NCI-H146 treated with DMSO at 0.1 percent for 48 hours (cell line): ENCODE measurements at regions not wholly inside any gene's neighbourhood (a gene's known extent, or its start where the extent isn't known, plus 50 kb on each side); places are given as distances from the start of the nearest gene placed in this dataset.
"Not testable (repeated sequence)": the region's sequence is repeated elsewhere in the genome, so short reads cannot be mapped to it uniquely, and the experiment has no call there.

Experiments used
- DNase-seq: peaks from one replicate; lab custom pipeline; 2025; ENCODE audit not compliant: unreplicated experiment; lab: John Stamatoyannopoulos, UW

DNA sequence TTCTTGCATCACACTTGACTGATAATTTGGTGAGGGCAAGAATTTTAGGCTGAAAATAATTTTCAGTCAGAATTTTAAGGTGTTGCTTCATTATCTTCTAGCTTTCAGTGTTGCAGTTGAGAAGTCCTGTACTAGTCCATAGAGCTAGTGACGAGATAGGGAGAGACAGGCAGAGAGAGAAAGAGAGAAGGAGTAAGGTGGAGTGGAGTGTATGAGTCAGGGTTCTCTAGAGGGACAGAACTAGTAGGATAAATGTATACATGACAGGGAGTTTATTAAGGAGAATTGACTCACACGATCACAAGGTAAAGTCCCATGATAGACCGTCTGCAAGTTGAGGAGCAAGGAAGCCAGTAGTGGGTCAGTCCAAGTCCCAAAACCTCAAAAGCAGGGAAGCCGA is 127.2 kb downstream of the UTP18 start:
- no peak for DNase-seq

DNA sequence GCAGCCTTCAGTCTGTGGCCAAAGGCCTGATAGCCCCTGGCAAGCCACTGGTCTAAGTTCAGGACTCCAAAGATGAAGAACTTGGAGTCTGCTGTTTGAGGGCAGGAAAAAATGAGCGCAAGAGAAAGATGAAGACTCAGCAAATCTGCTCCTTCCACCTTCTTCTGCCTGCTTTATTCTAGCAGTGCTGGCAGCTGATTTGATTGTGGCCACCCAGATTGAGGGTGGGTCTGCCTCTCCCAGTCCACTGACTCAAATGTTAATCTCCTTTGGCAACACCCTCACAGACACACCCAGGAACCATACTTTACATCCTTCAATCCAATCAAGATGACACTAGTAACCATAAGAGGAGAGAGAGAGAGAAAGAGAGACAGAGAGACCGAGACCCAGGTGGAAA is 127.6 kb downstream of the UTP18 start:
- DNase-seq: no peak

DNA sequence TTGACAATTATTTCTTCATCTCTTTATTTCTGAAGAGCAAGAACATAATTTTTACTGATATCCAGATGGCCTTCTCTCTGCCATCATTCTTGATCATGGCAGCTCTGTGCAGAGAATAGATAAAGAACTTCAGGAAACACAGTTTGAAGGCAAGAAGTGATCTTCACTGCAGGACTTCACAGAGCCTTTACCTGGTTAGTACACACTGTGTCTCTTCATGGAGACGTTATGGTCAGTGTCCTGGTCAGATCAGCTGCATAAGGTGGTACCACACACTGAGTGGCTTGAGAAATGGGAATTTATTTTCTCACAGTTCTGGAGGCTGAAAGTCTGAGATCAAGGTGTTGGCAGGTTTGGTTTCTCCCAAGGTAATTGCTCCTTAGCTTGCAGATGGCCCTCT is 129.5 kb downstream of the UTP18 start:
- no peak for DNase-seq

DNA sequence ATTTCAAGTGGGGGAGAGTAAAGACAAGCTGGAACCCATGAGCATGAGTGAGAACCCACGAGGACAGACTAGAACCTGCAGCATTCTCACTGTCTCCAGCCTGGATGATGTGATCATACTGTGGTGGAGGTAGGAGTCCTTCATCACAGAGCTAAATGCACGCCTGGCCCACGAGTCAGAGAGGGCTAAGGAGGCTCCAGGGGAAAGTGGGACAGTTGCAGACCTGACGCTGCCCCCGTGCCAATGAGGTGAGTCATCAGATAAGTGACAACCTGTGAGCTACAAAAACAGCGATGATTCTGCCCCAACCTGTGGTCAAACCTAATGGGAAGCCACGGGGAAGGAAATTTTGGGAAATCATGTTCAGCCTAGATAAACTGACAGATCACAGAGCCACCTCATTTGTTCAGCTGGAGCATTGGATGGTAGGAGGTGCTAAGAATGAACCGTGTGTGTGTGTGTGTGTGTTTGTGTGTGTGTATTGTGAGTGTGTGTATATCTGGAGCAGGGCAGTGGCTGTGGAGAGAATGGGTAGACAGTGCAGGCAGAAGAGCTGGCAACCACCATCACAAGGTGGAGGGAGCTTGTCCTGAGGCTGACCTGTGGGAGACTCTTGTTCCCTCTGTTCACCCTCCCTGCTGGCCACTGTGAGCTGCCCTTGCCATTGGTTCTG is 131.8 kb downstream of the UTP18 start:
- no peak for DNase-seq

DNA sequence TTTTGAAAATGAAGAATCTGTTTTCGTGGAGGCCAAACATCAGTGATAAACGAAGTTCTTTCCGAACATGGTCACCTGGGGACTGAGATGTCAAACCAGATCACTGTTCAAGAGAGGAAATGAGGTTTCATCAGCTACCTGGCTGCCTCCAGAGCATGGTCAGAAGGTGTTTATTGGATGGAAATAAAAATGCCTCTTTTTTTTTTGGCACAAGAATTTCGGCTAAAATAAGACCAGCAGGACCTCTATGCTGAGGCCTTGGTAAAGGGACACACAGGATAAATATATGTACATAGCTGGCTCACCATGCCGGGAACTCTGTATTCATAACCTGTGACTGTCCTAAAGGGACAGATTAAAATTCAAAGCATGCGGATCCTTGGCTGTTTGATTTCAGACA is 135.3 kb downstream of the UTP18 start:
- DNase-seq: no peak

DNA sequence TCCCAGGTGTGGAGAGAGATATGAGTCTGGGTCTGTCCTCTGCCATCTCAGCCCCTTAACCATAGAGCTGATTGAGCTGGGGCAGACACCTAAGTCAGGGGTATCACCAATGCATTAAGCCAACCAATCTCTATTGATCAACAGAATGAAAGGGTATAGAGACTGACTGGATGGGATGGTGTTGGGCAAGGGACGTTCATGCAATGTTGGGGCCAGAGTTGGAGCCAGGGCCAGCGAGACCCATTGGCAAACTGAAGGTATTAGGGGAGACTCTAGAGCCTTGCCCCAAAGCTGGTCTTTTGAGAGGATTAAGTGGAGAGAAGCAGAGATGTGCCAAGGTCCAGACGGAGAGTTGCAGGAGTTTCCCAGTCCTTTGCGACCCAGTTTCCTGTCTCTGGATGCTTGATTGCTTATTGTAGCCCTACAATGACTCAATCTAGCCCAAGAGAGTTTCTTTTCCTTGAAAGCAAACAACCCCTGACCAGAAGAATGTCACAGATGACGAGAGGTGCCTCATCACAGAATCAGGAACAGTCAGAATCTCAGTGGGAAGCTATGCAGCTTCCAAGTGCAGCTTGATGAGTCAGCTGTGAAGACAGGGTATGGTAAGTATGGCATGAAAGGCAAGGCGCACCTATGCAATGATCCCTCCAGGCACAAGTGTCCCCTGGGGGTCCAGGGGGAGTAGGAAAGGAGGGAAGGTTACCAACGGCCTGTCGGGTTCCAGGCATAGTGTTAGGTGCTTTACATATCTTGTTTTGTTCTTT is 137.2 kb downstream of the UTP18 start:
- DNase-seq: no peak

DNA sequence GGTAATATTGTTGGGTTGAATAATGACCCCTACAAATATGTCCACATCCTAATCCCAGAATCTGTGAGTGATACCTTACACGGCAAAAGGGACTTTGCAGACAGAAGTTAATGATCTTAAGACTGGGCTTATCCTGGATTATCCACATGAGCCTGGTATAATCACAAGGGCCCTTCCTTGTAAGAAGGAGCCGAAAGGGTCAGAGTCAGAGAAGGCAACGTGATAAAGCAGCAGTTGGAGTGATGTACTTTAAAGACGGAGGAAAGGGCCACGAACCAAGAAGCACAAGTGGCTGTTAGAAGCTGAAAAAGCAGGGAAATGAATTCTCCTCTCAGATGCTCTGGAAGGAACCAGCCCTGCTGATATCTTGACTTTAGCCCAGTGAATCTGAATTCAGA is 137.8 kb downstream of the UTP18 start:
- no peak for DNase-seq

DNA sequence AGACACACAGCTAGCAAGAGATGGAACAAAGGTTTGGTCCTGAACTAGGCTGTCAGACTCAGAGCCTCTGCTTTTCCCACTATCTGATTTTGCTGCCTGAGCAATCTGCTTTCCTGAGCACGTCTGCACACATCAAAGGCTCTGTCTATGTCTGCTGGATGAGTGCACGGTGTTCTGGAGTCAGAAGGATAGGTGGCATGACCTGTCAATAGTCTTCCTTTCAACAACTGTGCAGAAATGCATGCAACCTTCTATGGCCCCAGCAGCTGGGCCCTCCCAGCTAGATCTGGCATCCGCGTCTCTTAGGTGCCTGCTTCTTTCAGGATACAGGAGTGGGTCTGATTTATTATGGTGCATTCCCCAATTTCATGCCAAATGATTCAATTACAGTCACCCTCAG is 138.3 kb downstream of the UTP18 start:
- DNase-seq: no peak

DNA sequence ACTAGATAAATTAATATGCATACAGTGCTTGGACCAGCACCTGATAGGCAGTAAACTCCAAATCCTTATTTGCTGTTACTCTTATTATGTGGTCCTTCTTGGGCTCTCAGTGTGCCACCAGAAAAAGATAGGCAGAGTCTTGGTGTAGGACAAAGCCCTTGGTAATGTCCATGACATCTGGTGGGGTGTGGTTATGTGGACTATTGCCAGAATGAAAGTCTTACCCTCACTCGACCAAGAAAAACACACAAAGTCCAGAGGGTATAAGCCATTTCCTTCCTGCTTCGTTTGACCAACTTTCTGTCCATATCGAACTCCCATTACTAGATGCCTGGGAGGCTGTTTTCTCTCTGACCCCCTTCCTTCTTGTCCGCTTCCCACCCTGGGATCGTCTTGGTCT is 140.9 kb downstream of the UTP18 start:
- DNase-seq: no peak

DNA sequence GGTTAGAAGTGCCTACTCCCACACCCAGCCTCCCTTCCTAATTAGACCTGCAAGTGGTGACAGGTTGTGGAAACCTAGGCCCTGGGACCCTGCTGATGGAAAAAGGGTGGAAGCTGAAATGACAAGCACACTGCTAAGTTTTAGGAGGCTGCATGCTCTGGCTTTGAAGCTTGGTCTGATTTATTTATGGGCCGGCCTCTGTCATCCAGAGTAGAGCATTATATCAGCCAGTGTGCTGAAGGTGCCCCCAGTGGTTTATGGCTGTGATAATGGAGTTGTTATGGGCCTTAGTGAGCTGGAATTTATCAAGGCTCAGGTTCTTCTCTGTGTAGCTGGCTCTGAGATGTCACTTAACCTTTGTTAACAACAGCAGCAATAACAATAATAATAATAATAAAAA is 142.6 kb downstream of the UTP18 start:
- no peak for DNase-seq

DNA sequence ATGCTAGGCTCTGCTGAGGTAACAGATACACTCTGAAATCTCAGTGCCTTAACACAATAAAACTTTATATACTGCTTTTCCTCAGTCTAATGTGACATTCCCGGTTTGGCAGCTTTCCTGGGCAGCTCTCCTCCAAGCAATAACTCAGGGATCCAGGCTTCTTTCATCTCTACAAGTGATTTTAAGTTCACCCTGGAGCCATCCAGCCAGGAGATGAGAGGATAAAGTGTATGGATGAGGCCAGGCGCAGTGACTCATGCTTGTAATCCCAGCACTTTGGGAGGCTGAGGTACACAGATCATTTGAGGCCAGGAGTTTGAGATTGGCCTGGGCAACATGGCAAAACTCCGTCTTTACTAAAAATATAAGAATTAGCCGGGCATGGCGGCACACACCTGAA is 147.2 kb downstream of the UTP18 start:
- DNase-seq: no peak

DNA sequence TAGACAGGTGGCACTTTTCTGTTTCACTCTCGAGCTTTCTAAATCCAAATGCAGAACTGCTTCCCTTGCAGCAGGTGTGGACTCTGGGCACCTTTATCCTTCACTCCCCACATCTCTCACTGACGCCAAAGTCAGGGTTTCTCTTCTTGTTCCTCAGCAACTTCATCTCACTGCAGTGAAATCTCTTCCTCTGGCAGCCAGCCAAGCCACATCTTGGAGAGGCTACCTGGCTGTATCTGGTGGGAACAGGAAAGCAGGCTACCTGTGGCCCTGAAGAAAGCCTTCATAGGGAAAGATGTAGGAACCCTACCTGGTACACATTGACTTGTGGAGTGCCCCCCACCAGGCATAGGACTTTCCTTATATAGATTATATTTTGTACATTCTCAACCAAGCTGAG is 159.1 kb downstream of the UTP18 start:
- no peak for DNase-seq

DNA sequence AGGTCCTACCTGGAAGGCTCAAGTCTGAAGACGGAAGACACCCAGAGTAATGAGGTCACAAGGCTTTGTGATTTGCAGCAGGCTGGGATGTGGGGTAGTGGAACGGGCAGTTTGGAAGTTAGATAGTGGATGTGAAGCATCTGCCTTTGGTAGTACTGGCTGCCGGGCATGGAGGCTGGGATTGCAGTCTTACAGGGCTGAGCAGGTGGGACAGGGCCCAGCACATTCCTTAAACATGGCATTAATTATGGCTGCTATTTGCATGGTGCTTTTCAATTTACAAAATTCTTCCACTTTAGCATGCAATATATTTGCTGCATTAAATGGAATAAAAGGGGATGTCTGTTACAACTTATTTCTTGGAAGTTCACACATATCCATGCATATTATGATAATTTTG is 161.2 kb downstream of the UTP18 start:
- no peak for DNase-seq

DNA sequence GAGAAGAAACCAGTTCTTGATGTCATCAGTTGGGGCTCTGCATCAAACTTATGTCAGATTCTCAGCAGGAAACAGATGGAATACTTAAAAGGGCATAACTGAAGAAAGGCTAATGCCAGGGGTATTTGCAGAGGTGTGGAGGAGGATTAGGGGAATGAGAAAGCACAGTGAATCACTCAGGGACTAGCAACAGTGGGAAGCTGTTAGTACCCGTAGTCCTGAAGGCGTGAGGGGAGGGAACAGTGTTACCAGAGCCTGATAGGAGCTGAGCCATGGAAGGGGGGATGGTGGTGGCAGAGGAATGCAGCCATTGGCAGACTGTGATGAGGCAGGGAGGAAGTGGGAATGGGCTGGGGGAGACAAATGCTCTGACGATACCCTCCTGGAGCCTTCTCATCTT is 162.3 kb downstream of the UTP18 start:
- DNase-seq: no peak

DNA sequence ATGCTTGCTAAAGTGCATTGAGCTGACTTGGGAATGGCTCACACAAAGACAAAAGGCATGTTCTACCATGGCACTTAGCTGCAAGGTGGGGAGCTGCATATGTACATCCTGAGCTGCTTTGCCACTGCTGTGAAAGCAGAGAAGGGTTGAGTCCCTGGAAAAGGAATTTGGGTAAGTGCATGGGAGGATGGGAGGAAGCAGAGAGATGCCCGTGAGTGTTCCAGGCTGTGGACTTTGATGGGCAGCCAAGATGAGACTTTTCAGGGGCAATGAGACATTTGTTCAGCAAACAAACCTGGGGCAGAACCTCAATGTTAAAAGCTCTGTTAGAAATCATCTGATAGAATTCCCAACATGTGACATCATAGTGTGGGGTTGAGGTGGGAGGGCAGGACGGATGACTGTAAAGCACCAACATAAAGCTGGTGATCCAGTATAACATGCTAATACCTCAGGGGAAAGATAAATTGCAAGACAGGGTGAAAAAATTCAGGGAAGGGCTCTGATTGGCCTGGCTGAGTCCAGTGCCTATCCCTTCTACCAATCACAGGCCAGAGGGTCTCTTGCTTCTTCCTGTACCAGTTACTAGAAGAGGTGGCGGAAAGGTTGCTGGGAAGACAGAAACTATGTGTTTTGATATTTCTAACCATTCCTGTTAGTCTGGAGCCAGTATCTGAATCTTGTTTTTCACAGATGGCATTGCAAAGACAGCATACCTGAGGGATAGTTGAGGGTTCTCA is 163.2 kb downstream of the UTP18 start:
- no peak for DNase-seq

DNA sequence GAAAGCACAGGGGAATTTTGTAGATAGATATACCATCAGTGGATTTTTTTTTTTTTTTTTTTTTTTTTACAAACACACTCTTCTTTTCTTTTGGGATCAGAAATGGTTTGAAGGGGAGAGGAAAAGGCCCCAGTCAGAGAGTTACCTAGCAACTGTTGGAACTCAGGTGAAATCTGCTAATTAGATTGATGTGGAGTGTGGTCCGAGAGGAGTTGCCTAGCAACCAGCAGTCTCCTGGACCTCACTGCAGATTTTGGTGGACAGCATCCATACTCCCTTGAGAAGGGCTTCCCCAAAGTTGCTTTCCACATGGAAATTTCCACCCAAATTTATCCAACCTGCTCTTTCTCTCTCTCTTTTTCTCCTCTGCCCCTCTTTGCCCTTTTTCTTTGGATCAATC is 165.4 kb downstream of the UTP18 start:
- no peak for DNase-seq

DNA sequence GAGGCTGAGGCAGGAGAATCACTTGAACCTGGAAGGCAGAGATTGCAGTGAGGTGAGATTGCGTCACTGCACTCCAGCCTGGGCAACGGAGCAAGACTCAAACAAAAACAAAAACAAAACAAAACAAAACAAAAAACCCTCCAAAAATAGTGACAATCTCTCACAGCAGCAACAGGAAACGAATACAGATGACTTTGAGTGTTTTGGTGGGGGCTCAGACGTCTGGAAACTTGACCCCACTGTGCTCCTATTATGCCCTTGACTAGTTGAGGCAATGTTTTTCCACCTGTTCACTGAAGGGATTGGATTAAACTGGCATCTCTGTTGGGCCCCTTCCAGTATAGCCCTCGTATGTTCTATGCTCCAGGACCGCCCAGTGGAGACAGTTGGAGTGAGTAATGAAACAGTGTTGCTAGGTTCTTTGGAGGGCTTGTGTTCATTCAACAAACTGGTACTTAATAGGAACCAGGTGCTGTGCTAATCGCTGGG is 167.0 kb downstream of the UTP18 start:
- no peak for DNase-seq

DNA sequence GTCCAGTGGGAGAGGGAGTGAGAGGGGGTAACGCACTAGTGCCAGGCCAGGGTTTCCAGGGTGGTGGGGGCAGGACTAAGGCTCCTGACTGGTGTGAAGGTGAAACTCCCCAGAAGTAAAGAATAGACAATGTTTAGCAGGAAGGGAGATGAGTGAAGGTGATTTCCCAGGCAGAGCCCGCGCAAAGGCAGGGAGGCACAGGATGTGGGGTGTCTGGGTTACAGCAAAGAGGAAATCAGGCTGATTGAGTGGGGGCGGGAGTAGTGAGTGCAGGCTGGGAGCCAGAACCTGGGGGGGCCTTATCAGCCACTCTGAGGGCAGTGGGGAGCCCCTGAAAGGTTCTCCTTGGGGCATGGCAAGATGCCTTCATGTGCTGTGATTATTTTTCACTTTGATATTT is 167.5 kb downstream of the UTP18 start:
- no peak for DNase-seq

DNA sequence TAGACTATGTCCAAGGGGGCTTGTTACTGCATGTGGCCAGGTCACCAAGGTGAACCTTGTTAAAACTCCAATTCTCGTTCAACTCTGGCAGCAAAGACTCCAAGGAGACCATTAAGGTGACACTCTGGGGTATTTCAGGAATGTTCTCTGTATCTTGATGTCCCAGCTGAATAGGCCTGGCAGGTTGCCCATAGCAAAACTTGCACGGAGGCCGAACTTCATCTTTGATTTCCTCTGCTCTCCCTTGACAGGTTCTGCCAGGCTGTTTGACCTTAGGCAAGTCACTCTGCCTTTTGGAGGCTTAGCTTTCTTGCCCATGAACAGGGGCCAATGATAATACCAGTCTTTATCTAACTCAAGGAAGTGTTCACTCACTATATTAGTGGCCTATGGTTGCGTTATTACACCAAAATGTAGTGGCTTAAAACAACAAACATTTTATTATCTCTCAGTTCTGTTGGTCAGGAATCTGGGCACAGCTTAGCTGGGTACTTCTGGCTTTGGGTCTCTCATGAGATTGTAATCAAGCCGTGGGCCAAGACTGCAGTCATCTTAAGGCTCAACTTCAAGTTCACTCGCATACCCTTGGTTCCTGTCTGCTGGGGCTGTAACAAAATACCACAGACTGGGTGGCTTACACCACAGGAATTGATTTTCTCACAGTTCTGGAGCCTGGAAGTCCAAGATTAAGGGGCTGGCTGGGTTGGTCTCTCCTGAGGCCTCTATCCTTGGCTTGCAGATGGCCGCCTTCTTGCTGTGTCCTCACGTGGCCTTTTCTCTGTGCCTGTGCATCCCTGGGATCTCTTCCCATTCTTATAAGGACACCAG is 168.5 kb downstream of the UTP18 start:
- no peak for DNase-seq

DNA sequence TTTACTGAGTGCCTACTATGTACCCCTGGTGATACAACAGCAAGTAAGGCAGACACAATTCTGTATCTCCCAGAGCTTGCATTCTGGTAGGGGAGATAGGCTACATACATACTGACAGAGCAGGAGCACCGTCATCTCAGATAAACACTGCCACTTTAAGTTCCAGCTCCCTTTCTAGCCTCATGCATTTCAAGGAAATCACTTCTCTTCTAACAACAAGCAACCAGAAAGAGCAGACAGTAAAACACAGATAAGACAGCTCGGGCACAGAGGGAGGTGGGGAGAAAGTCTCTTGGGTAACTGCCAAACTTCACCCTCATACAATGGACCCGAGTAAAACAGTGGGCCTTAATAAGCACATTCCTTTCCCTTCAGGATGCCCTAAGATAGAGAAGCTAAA is 169.6 kb downstream of the UTP18 start:
- not testable (repeated sequence) for DNase-seq

DNA sequence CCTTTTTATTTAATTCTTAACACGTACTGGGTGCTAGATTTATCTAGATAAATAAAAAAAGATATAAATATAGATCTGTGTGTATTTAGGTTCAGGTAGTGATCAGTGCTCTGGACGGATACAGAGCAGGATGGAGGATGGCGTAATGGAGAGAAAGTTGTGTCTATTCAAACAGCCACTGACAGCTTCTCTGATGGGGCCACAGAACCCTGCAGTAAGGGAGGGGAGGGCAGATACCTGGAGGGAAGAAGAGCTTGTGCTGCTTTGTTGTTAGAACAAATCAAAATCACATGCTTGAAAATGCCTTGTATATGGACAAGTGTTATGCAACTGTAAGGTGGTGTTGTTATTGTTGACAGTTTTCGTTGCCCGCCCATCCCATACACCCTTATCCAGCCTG is 170.2 kb downstream of the UTP18 start:
- DNase-seq: no peak
